ENCODE measurements at regions not wholly inside any gene's neighbourhood (a gene's known extent, or its start where the extent isn't known, plus 50 kb on each side); places are given as distances from the start of the nearest gene placed in this dataset.

GRCh38 chr10:70977625-70978024 lies 89.3 kb upstream of the PCBD1 start:
- Mint-ChIP-seq H3K36me3 (ENCODE audit: unreplicated experiment) (no peaks in the 10 kb centered on the region), H3K27me3 (ENCODE audit: unreplicated experiment) (peaks cover 48% of the 10 kb centered on the region), H3K4me1 (ENCODE audit: unreplicated experiment) (no peaks in the 10 kb centered on the region), H3K27ac (ENCODE audit: unreplicated experiment) (no peak overlapping the region), H3K4me3 (ENCODE audit: unreplicated experiment) (no peak overlapping the region), H3K9me3 (ENCODE audit: unreplicated experiment) (peaks cover 3% of the 10 kb centered on the region)
- TF ChIP-seq CTCF (IDR thresholded peaks at IDR 0.05), result no peak
- no peak for DNase-seq (ENCODE audit: extremely low spot score, unreplicated experiment)

DNA sequence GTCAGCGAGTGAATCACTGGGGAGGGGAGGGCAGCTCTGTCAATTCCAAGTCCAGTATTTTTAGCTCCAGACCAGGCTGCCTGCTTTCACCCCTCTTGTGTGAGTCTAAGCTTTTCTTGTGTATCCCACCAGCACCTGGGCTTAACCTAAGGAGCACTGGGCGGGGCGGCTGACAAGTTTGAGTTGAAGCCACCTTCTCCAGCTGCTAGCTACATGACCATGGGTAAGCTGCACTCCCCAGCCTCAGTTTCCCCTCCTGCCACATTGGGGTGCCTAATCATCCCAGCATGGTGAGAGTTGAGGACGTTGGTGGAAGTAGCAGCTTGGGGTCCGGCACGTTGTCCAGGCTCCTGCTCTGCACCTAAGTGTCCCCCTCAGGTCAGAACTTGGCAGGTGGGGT lies 89.8 kb upstream of the PCBD1 start:
- no peak overlapping the region for H3K27ac Mint-ChIP-seq (ENCODE audit: unreplicated experiment)
- H3K4me3 Mint-ChIP-seq (ENCODE audit: unreplicated experiment), result no peak overlapping the region
- no peak for TF ChIP-seq CTCF (IDR thresholded peaks at IDR 0.05)
- H3K36me3 Mint-ChIP-seq (ENCODE audit: unreplicated experiment), result no peaks in the 10 kb centered on the region
- H3K27me3 Mint-ChIP-seq (ENCODE audit: unreplicated experiment), result peaks cover 48% of the 10 kb centered on the region
- no peak for DNase-seq (ENCODE audit: extremely low spot score, unreplicated experiment)
- H3K9me3 Mint-ChIP-seq (ENCODE audit: unreplicated experiment), result no peaks in the 10 kb centered on the region
- H3K4me1 Mint-ChIP-seq (ENCODE audit: unreplicated experiment), result no peaks in the 10 kb centered on the region

GRCh38 chr10:70978816-70979480 lies 90.6 kb upstream of the PCBD1 start:
- DNase-seq (ENCODE audit: extremely low spot score, unreplicated experiment), result no peak
- H3K4me3 Mint-ChIP-seq (ENCODE audit: unreplicated experiment), result no peak overlapping the region
- H3K27ac Mint-ChIP-seq (ENCODE audit: unreplicated experiment), result no peak overlapping the region
- no peaks in the 10 kb centered on the region for H3K9me3 Mint-ChIP-seq (ENCODE audit: unreplicated experiment)
- no peaks in the 10 kb centered on the region for H3K4me1 Mint-ChIP-seq (ENCODE audit: unreplicated experiment)
- H3K27me3 Mint-ChIP-seq (ENCODE audit: unreplicated experiment), result peaks cover 42% of the 10 kb centered on the region
- TF ChIP-seq CTCF (IDR thresholded peaks at IDR 0.05), result no peak
- no peaks in the 10 kb centered on the region for H3K36me3 Mint-ChIP-seq (ENCODE audit: unreplicated experiment)

GRCh38 chr10:70980687-70981086 lies 92.3 kb upstream of the PCBD1 start:
- no peaks in the 10 kb centered on the region for H3K36me3 Mint-ChIP-seq (ENCODE audit: unreplicated experiment)
- no peaks in the 10 kb centered on the region for H3K4me1 Mint-ChIP-seq (ENCODE audit: unreplicated experiment)
- no peaks in the 10 kb centered on the region for H3K9me3 Mint-ChIP-seq (ENCODE audit: unreplicated experiment)
- TF ChIP-seq CTCF (IDR thresholded peaks at IDR 0.05), result no peak
- peaks cover 33% of the 10 kb centered on the region for H3K27me3 Mint-ChIP-seq (ENCODE audit: unreplicated experiment)
- H3K27ac Mint-ChIP-seq (ENCODE audit: unreplicated experiment), result no peak overlapping the region
- no peak overlapping the region for H3K4me3 Mint-ChIP-seq (ENCODE audit: unreplicated experiment)
- no peak for DNase-seq (ENCODE audit: extremely low spot score, unreplicated experiment)

- Mint-ChIP-seq H3K4me1 (ENCODE audit: unreplicated experiment) (no peaks in the 10 kb centered on the region), H3K27me3 (ENCODE audit: unreplicated experiment) (peaks cover 28% of the 10 kb centered on the region), H3K27ac (ENCODE audit: unreplicated experiment) (no peak overlapping the region), H3K4me3 (ENCODE audit: unreplicated experiment) (no peak overlapping the region), H3K36me3 (ENCODE audit: unreplicated experiment) (no peaks in the 10 kb centered on the region), H3K9me3 (ENCODE audit: unreplicated experiment) (no peaks in the 10 kb centered on the region)
- no peak for DNase-seq (ENCODE audit: extremely low spot score, unreplicated experiment)
- TF ChIP-seq CTCF (IDR thresholded peaks at IDR 0.05), result no peak
These were observed 92.9 kb upstream of the PCBD1 start for GRCh38 chr10:70981171-70981836.

Measured in osteocyte (in vitro differentiated cells).